ENCODE measurements at regions not wholly inside any gene's neighbourhood (a gene's known extent, or its start where the extent isn't known, plus 50 kb on each side); places are given as distances from the start of the nearest gene placed in this dataset.

DNA sequence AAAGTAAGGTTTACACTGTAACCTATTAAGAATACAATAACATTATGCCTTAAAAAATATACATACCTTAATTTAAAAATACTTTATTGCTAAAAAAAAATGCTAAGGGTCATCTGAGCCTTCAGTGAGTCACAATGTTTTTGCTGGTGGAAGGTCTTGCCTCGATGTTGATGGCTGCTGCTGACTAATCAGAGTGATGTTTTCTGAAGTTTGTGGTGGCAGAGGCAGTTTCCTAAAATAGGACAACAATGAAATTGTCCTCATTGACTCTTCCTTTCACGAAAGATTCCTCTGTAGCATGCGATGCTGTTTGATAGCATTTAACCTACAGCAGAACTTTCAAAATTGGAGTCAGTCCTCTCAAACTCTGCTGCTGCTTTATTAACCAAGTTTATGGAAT is 97.6 kb downstream of the FAT3 start:
- DNase-seq, result no peak

GRCh38 chr11:92324890-92325289 is 100.3 kb downstream of the FAT3 start:
- no peak for DNase-seq

DNA sequence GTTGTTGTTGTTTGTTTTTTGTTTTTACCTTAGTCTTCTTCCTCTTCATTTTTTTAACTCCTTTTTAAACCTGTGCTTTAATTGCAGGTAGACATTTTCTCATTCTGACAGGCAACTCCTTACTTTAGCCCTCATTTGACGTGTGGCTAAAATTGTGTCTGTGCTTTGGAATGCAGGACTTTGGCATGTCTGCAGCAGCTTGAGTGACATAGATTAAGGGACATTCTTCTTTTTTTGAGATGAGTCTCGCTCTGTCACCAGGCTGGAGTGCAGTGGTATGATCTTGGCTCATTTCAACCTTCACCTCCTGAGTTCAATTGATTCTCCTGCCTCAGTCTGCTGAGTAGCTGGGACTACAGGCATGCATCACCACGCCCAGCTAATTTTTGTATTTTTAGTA is 100.8 kb downstream of the FAT3 start:
- DNase-seq, result no peak

DNA sequence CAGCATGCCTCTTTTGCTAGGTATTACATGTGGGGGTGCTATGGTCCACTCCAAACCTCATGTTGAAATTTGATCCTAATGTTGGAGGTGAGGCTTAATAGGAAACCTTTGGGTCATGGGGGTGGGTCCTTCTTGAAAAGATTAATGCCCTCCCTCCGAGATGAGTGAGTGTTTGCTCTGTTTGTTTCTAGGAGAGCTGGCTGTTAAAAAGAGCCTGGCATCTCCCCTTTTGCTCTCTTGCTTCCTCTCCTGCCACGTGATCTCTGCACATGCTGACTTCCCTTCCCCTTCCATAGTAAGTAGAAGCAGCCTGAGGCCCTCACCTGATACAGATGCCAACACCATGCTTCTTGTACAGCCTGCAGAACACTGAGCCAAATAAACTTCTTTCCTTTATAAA is 104.5 kb downstream of the FAT3 start:
- DNase-seq, result no peak

- DNase-seq, result no peak
Measured at GRCh38 chr11:92329646-92330045, 105.0 kb downstream of the FAT3 start.

DNA sequence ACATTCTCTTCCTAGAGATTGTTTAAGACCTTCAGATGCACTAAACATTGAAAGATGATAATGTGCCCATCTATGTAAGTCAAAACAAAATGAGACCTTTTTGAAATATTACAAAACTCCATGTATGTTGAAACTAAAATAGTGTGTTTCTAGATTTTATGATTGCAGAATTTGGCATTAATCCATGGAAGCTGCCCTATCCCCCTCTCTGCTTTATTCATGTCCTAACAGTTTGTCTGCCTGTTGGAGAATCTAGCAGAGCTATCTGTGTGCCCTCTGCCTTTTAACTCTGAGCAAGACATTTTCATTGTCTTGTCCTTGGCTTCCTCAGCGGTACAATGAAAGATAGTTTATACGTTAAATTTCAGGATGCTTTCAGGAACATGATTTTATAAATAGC is 105.5 kb downstream of the FAT3 start:
- DNase-seq, result no peak

GRCh38 chr11:92332986-92333385 is 108.4 kb downstream of the FAT3 start:
- no peak for DNase-seq

DNA sequence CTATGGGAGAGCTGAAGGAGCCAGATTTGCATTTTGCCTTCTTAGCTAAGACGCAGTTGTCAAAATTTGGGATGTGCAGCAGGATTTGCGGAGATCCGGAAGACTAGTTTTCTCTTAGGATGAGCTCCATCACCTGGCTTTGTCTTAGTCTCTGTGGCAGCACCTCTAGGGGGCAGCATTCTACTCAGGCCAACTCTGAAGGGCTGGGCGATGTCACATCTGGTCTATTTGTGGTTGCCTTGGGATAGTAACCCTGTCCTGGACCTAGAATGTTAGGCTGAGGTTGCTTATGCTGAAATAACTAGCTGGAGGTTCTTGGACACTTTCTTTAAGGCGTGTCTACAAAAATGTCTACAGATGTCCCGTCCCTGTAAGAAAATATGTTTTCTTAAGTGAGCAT is 116.2 kb downstream of the FAT3 start:
- DNase-seq, result peak; percentile 19

GRCh38 chr11:92342034-92342720 is 117.6 kb downstream of the FAT3 start:
- no peak for DNase-seq

GRCh38 chr11:92342886-92343285 is 118.3 kb downstream of the FAT3 start:
- no peak for DNase-seq

DNA sequence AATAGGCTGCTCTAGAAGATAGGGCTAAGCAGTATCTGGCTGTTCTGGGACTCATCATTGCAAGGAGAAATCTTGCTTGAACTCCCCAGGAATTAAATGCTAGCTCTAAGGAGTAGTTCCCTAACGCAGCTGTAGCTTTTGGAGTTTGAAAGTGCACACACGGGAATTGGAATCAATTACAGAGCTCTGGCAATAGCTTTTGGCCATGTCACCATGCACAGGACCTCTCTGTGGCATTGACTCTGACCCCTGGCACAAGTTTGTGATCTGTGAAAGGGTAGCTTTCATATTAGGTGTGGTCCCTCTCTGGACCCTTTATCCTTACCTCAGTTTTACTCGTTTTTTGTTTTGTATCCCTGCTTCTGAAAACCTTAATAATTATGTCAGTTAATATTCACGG is 121.6 kb downstream of the FAT3 start:
- DNase-seq, result no peak

GRCh38 chr11:92347454-92347853 is 122.8 kb downstream of the FAT3 start:
- DNase-seq, result no peak

DNA sequence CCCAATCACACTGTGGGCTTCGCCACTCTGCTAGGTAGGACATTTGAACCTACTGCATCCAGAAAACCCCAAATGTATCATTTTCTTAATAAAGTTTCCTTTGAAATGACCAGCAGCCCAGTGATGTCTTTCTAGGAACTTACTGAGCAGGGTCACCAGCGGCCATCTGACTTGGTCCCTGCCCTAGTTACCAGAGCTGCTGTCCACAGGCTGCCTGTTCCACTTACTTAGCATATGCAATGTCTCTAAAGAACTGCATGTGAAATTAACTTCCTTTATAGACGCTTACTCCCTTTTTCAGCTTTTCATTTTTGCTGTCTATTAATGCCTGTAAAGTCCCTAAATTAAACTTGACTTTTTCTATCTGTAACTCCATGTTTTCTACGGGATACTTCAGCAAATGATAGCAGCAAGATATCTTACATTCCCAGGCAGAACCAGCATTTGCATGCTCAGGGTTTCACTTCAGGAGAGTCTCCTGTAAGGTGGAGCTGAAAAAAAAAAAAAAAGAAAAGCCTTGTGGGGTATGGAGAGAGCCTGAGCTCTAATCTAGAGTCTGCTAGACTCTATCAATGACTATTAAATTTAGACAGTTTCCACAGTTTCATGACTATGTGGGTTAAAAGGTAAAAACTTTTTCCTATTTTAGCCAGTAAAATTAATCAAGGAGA is 125.0 kb downstream of the FAT3 start:
- no peak for DNase-seq

- DNase-seq, result no peak
Measured at GRCh38 chr11:92357344-92357743, 132.7 kb downstream of the FAT3 start.

DNA sequence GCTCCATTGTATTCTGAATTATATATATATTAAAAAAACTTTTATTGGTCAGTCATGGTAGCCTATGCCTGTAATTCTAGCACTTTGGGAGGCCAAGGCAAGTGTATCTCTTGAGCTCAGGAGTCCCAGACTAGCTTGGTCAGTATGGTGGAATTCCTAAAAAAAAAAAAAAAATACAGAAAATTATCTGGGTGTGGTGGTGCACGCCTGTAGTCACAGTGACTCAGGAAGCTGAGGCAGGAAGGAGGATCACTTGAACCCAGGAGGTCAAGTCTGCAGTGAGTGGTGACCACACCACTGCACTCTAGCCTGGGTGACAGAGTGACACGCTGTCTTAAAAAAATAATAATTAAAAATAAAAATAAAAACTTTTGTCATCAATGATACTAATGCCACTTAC is 133.2 kb downstream of the FAT3 start:
- no peak for DNase-seq

- no peak for DNase-seq
Measured at GRCh38 chr11:92361551-92361950, 136.9 kb downstream of the FAT3 start.

- DNase-seq, result no peak
Measured at GRCh38 chr11:92362989-92363388, 138.4 kb downstream of the FAT3 start.

GRCh38 chr11:92364177-92364576 is 139.6 kb downstream of the FAT3 start:
- no peak for DNase-seq

- no peak for DNase-seq
Measured at GRCh38 chr11:92376146-92376599, 151.6 kb downstream of the FAT3 start.

- DNase-seq, result no peak
Measured at GRCh38 chr11:92376680-92377079, 152.1 kb downstream of the FAT3 start.

DNA sequence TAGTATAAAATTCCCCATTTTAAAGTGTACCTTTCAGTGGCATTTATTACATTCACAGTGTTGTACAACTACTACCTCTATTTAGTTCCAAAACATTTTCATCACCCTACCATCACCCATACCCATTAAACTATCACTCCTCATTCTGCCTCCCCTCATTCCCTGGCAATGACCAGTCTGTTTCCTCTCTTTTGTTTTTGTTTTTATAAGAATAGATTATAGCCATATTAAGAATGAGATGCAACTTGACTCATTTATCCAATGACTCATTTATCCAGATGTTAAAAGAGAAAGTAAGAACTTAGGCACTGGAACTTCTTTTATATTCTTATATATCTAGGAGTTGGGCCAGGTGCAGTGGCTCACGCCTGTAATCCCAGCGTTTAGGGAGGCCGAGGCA is 156.3 kb downstream of the FAT3 start:
- DNase-seq, result no peak

DNA sequence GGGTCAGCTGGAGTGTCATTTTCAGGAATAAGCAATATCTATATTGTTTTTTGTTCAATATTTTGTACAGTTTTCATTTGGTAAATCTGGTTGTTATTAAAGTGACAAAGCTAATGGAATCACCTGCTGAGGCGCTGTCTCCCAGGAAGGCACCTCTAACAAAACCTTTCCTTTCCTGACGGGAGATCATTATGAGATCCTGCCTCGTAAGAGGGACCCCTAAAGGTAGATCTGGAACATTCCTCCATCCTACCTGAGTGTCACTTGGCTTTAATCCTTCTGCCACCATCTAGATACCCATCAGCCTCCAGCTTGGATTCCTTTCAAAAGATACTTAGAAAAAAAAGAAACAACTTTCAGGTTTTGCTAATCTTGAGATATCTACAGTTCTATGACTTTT is 157.7 kb downstream of the FAT3 start:
- DNase-seq, result no peak

DNA sequence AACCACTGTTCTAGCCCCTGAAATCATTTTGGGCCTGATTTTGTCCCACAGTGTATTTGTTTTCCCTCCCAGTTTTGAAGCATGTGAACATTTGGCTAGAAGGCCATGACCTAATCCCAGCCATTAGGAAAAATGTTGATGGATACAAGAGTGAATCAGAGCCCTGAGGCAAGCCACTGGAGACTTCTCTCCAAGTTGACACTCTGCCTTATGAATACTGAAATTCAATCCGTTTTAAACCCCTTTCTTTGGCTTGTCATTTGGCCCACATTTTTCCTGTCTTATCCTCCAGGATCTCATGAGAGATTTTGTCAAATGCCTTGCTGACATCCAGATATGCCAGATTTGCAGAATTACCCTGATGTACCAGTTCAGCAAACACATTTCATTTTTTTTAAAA is 158.8 kb downstream of the FAT3 start:
- no peak for DNase-seq

- no peak for DNase-seq
Measured at GRCh38 chr11:92384358-92384757, 159.7 kb downstream of the FAT3 start.

DNA sequence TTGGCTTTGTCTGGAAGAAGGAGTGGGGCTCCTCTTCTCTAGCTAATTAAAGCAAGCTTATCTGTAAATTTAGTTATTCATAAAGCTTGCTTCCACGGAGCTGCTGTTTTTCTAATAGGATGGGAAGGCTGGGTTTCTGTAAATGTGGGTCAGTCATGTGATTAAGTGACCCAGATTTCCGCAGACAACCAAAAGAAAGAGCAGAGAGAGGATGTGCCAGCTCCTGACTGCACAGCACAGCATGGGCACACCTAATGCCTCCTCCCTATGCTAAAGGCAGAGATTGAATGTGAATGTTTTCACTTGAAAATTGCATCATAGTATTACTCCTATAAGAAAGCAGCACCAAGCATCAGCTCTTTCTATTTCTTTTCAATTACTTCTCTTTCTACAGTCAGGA is 160.2 kb downstream of the FAT3 start:
- no peak for DNase-seq
